Parathyroid adenoma (tissue), 2 donors: ENCODE measurements at regions not wholly inside any gene's neighbourhood (a gene's known extent, or its start where the extent isn't known, plus 50 kb on each side); places are given as distances from the start of the nearest gene placed in this dataset.

Source experiments
- H2AFZ ChIP-seq: fragments of 300-600 bp; sonication (generic); one replicate; pipeline ENCODE4 v1.7.0; 2017; ENCODE audit warnings: antibody characterized with exemption, mild to moderate bottlenecking
- H3K27ac ChIP-seq: fragments of 300-600 bp; sonication (generic); one replicate; pipeline ENCODE4 v1.7.0; 2017
- H3K27me3 ChIP-seq: fragments of 300-600 bp; sonication (generic); one replicate; pipeline ENCODE4 v1.7.0; 2017; ENCODE audit warnings: low read length; ENCODE audit not compliant: control insufficient read depth, insufficient read depth
- H3K36me3 ChIP-seq: fragments of 300-600 bp; sonication (generic); one replicate; pipeline ENCODE4 v1.7.0; 2017; ENCODE audit warnings: low read length; ENCODE audit not compliant: control insufficient read depth, insufficient read depth
- H3K4me1 ChIP-seq: fragments of 300-600 bp; sonication (generic); one replicate; pipeline ENCODE4 v1.7.0; 2017; ENCODE audit warnings: control low read depth
- H3K4me2 ChIP-seq: fragments of 300-600 bp; sonication (generic); one replicate; pipeline ENCODE4 v1.7.0; 2017; ENCODE audit warnings: low read length
- H3K4me3 ChIP-seq: fragments of 300-600 bp; sonication (generic); one replicate; pipeline ENCODE4 v1.7.0; 2017; ENCODE audit warnings: low read depth, low read length
- H3K79me2 ChIP-seq: fragments of 300-600 bp; sonication (generic); one replicate; pipeline ENCODE4 v1.7.0; 2017; ENCODE audit warnings: control low read depth
- H3K9ac ChIP-seq: fragments of 300-600 bp; sonication (generic); one replicate; pipeline ENCODE4 v1.7.0; 2017; ENCODE audit warnings: mild to moderate bottlenecking
- H3K9me3 ChIP-seq: fragments of 300-600 bp; sonication (generic); one replicate; pipeline ENCODE4 v1.7.0; 2017; ENCODE audit warnings: low read length; ENCODE audit not compliant: control insufficient read depth
- CTCF ChIP-seq: fragments of 300-600 bp; sonication (generic); IDR thresholded peaks from one replicate; pipeline ENCODE4 v1.7.0; 2017; ENCODE audit warnings: antibody characterized with exemption, mild to moderate bottlenecking
- donor health status: primary hyperparathyroidism.

GRCh38 chr5:61965490-61965889 lies 340.5 kb upstream of the KIF2A start:
- Histone ChIP-seq H3K4me3 (no peak overlapping the region), H3K27ac (no peak overlapping the region), H2AFZ (no peak overlapping the region), H3K36me3 (no peaks in the 10 kb centered on the region), H3K9ac (no peak overlapping the region), H3K79me2 (no peaks in the 10 kb centered on the region), H3K4me1 (no peaks in the 10 kb centered on the region), H3K9me3 (no peaks in the 10 kb centered on the region), H3K27me3 (no peaks in the 10 kb centered on the region), H3K4me2 (no peak overlapping the region)
- no peak for TF ChIP-seq CTCF

- no peak for TF ChIP-seq CTCF
- H3K9ac ChIP-seq, result no peak overlapping the region
- H3K27me3 ChIP-seq, result no peaks in the 10 kb centered on the region
- H3K36me3 ChIP-seq, result no peaks in the 10 kb centered on the region
- H3K4me1 ChIP-seq, result no peaks in the 10 kb centered on the region
- H3K27ac ChIP-seq, result no peak overlapping the region
- H3K9me3 ChIP-seq, result no peaks in the 10 kb centered on the region
- no peak overlapping the region for H3K4me2 ChIP-seq
- no peaks in the 10 kb centered on the region for H3K79me2 ChIP-seq
- no peak overlapping the region for H2AFZ ChIP-seq
- no peak overlapping the region for H3K4me3 ChIP-seq
These were observed 339.6 kb upstream of the KIF2A start for GRCh38 chr5:61966296-61966955.

GRCh38 chr5:61966997-61967396 lies 339.0 kb upstream of the KIF2A start:
- no peak overlapping the region for H3K4me3 ChIP-seq
- no peak for TF ChIP-seq CTCF
- H3K36me3 ChIP-seq, result no peaks in the 10 kb centered on the region

GRCh38 chr5:61967681-61968080 lies 338.3 kb upstream of the KIF2A start:
- no peak overlapping the region for H3K27ac ChIP-seq
- H3K4me3 ChIP-seq, result no peak overlapping the region

More at GRCh38 chr5:61966997-61967396, 339.0 kb upstream of the KIF2A start:
- Histone ChIP-seq H3K4me1 (no peaks in the 10 kb centered on the region), H3K9ac (no peak overlapping the region), H3K27me3 (no peaks in the 10 kb centered on the region), H3K79me2 (no peaks in the 10 kb centered on the region), H2AFZ (no peak overlapping the region), H3K27ac (no peak overlapping the region), H3K4me2 (no peak overlapping the region), H3K9me3 (no peaks in the 10 kb centered on the region)

More at GRCh38 chr5:61967681-61968080, 338.3 kb upstream of the KIF2A start:
- no peak overlapping the region for H2AFZ ChIP-seq
- no peak for TF ChIP-seq CTCF
- no peak overlapping the region for H3K4me2 ChIP-seq
- H3K9me3 ChIP-seq, result no peaks in the 10 kb centered on the region
- H3K9ac ChIP-seq, result no peak overlapping the region
- H3K36me3 ChIP-seq, result no peaks in the 10 kb centered on the region
- H3K4me1 ChIP-seq, result no peaks in the 10 kb centered on the region
- no peaks in the 10 kb centered on the region for H3K27me3 ChIP-seq
- no peaks in the 10 kb centered on the region for H3K79me2 ChIP-seq
